Lung (tissue), 11 donors: ENCODE measurements at regions not wholly inside any gene's neighbourhood (a gene's known extent, or its start where the extent isn't known, plus 50 kb on each side); places are given as distances from the start of the nearest gene placed in this dataset.

Experiments used
- ATAC-seq: fragments of 200-7000 bp; cut with Tn5 transposase; one replicate; pipeline ENCODE4 v1.9.1; 2020; ENCODE audit warnings: moderate number of reproducible peaks; ENCODE audit not compliant: insufficient read depth, low FRiP score
- DNase-seq, 3 donors: peaks; one replicate each; pipeline ENCODE4 v3.0.0-alpha.2; 2013 to 2017
- H3K27ac ChIP-seq, 2 donors: one replicate each; pipeline ENCODE4 v1.5.1; 2013; ENCODE audit warnings: mild to moderate bottlenecking in 2 of 2, moderate library complexity in 2 of 2, control low read depth in 1 of 2, inconsistent platforms in 1 of 2, low read depth in 1 of 2, low read length in 1 of 2
- H3K27me3 ChIP-seq, 3 donors: one replicate each; pipeline ENCODE4 v1.5.1; 2013; ENCODE audit warnings: low read length in 2 of 3; ENCODE audit not compliant: control insufficient read depth in 3 of 3, insufficient read depth in 3 of 3
- H3K36me3 ChIP-seq, 4 donors: one replicate each; pipeline ENCODE4 v1.5.1; 2013; ENCODE audit warnings: low read length in 4 of 4, mild to moderate bottlenecking in 1 of 4, moderate library complexity in 1 of 4; ENCODE audit not compliant: control insufficient read depth in 4 of 4, insufficient read depth in 4 of 4
- H3K4me1 ChIP-seq, 5 donors: one replicate each; pipeline ENCODE4 v1.5.1; 2013; ENCODE audit warnings: low read length in 5 of 5, mild to moderate bottlenecking in 2 of 5, moderate library complexity in 1 of 5; ENCODE audit not compliant: control insufficient read depth in 5 of 5, insufficient read depth in 5 of 5
- H3K4me3 ChIP-seq: one replicate; pipeline ENCODE4 v1.5.1; 2013; ENCODE audit warnings: mild to moderate bottlenecking, control low read depth, moderate library complexity
- H3K9ac ChIP-seq, 2 donors: one replicate each; pipeline ENCODE4 v1.5.1; 2013; ENCODE audit warnings: low read length in 2 of 2, control low read depth in 1 of 2; ENCODE audit not compliant: insufficient read depth in 1 of 2
- H3K9me3 ChIP-seq, 4 donors: one replicate each; pipeline ENCODE4 v1.5.1; 2013; ENCODE audit warnings: low read length in 3 of 4, mild to moderate bottlenecking in 1 of 4, moderate library complexity in 1 of 4; ENCODE audit not compliant: control insufficient read depth in 4 of 4, insufficient read depth in 3 of 4
- CTCF ChIP-seq: IDR thresholded peaks from 2 replicates; pipeline ENCODE4 v1.5.1; 2012; ENCODE audit warnings: mild to moderate bottlenecking; ENCODE audit errors: control extremely low read depth, extremely low read depth
- WGBS, 2 donors: extraction: QIAGEN DNeasy Blood & Tissue Kit; methylation state at CpG; one replicate each; pipeline ENCODE4 v1.1.7; 2013; 5-methylcytosine and 5-hydroxymethylcytosine counted together
- donor health status: control.
- donor health status: control.
- donor health status: Bipolar disorder and iron deficiency.
- donor health status: healthy.
- donor health status: DM: yes; HTN: yes; CAD: no.

DNA sequence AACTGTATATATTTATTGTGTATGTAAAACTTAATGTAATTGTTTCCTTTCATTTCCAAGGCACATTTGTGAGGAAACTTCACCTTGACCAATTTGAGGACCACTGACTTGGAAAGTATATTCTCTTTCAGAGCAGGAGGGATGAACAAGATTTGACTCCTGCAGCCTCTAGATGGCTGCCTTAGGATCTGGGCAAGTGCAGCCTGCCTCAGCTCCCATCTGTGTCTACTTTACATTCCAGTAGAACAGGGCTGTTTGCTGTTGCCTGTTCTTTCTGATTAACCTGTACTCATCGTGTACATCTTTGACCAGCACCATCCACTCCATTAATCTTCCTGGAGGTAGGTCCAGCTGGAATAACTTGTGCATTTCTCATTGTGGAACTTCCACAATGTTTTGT, 312.8 kb downstream of the HLX start:
- TF ChIP-seq CTCF: no peak
- Histone ChIP-seq H3K9me3 (no peaks in the 10 kb centered on the region), H3K27ac (no peak overlapping the region), H3K4me1 (peaks cover 0 to 1% (median 0%) of the 10 kb centered on the region in 5 donors), H3K27me3 (no peaks in the 10 kb centered on the region), H3K9ac (no peak overlapping the region), H3K4me3 (no peak overlapping the region), H3K36me3 (no peaks in the 10 kb centered on the region)
- ATAC-seq (no peak), DNase-seq (no peak)
- WGBS, 2 donors: 86 to 96% methylated on average over 1 of the region's 1 CpG

DNA sequence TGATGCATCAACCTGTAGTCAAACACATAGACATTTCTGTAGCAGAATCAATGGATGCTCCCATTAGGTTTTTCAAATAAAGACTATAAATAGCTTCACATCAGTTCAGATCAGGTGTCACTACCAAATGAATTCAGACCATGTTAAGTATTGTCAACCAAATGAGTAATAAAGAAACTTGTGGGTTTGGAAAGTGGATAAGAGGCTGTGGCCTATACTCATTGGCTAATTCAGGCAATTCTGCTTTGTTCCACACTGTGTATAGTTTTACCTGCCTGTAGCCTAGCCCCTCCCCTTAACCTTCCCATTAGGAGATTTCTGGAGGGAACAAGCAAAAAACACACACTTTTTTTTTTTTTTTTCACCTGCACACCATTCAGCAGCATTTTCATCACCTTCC, 321.2 kb downstream of the HLX start:
- Histone ChIP-seq H3K4me3 (no peak overlapping the region), H3K9ac (no peak overlapping the region), H3K4me1 (peaks cover 0 to 19% (median 7%) of the 10 kb centered on the region in 5 donors), H3K27ac (no peak overlapping the region), H3K27me3 (no peaks in the 10 kb centered on the region), H3K9me3 (no peaks in the 10 kb centered on the region), H3K36me3 (no peaks in the 10 kb centered on the region)
- DNase-seq (no peak), ATAC-seq (no peak)
- TF ChIP-seq CTCF: no peak

DNA sequence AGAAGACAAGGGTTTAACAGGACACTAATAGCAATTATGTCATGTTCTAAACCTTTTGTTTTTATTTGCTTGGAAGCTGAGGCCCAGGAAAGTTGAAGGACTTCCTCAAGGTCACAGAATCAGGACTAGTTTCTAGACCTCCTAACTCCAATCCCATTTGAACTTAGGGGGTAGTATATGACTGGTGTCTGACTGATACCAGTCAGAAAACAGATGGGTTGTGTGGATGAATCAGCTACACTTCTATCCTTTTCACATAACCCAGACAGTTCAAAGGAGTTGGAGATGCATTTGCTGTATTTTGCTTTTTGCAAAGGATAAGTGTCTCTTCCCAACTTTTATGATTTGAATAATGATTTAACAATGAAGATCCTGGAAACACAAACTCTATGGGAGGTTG, 322.5 kb downstream of the HLX start:
- TF ChIP-seq CTCF: no peak
- no peaks in the 10 kb centered on the region for H3K36me3 ChIP-seq
- DNase-seq (no peak), ATAC-seq (no peak)
- H3K4me3 ChIP-seq: no peak overlapping the region
- H3K4me1 ChIP-seq: peaks cover 0 to 19% (median 7%) of the 10 kb centered on the region in 5 donors
- H3K9me3 ChIP-seq: no peaks in the 10 kb centered on the region
- H3K27me3 ChIP-seq: no peaks in the 10 kb centered on the region
- H3K27ac ChIP-seq: no peak overlapping the region
- no peak overlapping the region for H3K9ac ChIP-seq
